MCF 10A (cell line): ENCODE measurements at regions not wholly inside any gene's neighbourhood (a gene's known extent, or its start where the extent isn't known, plus 50 kb on each side); places are given as distances from the start of the nearest gene placed in this dataset.
A peak's percentile ranks its signal among the peaks of the same experiment; 100 is the strongest.

Source experiments
- BruUV-seq: library from RNA; stranded (reverse); fragments of 400-500 nt; replicated peaks from 2 replicates; lab custom pipeline; 2021; lab: Mats Ljungman, UMichigan
- CTCF ChIA-PET: fragments of 300-600 bp; sonication (Branson Sonifier 250); formaldehyde crosslinking; extraction: SDS; loops from one replicate; lab custom pipeline; 2021; ENCODE audit warnings: antibody characterized with exemption, inconsistent platforms; lab: Yijun Ruan, JAX
- POLR2A ChIA-PET: fragments of 300-600, 350-650 bp; sonication (Branson Sonifier 250); formaldehyde crosslinking; extraction: SDS; loops from one replicate; lab custom pipeline; 2020; ENCODE audit warnings: antibody characterized with exemption, inconsistent platforms; lab: Yijun Ruan, JAX
- DNase-seq: peaks from one replicate; pipeline ENCODE4 v3.0.0-alpha.2; 2018; ENCODE audit not compliant: unreplicated experiment
- H3K27ac Mint-ChIP-seq: one replicate; pipeline ENCODE4 v1.8.0; 2022; ENCODE audit warnings: mild to moderate bottlenecking, low read depth, mixed read lengths; ENCODE audit not compliant: unreplicated experiment
- H3K27me3 Mint-ChIP-seq: one replicate; pipeline ENCODE4 v1.8.0; 2022; ENCODE audit warnings: mixed read lengths; ENCODE audit not compliant: insufficient read depth, unreplicated experiment
- H3K36me3 Mint-ChIP-seq: one replicate; pipeline ENCODE4 v1.8.0; 2022; ENCODE audit warnings: mild to moderate bottlenecking, moderate library complexity, mixed read lengths; ENCODE audit not compliant: insufficient read depth, unreplicated experiment
- H3K4me1 Mint-ChIP-seq: one replicate; pipeline ENCODE4 v1.8.0; 2022; ENCODE audit warnings: mixed read lengths; ENCODE audit not compliant: insufficient read depth, unreplicated experiment
- H3K4me3 Mint-ChIP-seq: one replicate; pipeline ENCODE4 v1.8.0; 2022; ENCODE audit warnings: mild to moderate bottlenecking, moderate library complexity, mixed read lengths; ENCODE audit not compliant: unreplicated experiment
- H3K9me3 Mint-ChIP-seq: one replicate; pipeline ENCODE4 v1.8.0; 2022; ENCODE audit warnings: mixed read lengths; ENCODE audit not compliant: unreplicated experiment
- intact Hi-C: fragments of 100-400 bp; cut with micrococcal nuclease; formaldehyde crosslinking; loops from 2 replicates; pipeline ENCODE4 v1.14.1; 2022
- TF ChIP-seq, protein P1 (sequence below): fragments of 200-600 bp; IDR thresholded peaks from one replicate; pipeline ENCODE4 v1.8.0; 2022; ENCODE audit warnings: antibody characterized with exemption, mild to moderate bottlenecking; ENCODE audit not compliant: unreplicated experiment

DNA sequence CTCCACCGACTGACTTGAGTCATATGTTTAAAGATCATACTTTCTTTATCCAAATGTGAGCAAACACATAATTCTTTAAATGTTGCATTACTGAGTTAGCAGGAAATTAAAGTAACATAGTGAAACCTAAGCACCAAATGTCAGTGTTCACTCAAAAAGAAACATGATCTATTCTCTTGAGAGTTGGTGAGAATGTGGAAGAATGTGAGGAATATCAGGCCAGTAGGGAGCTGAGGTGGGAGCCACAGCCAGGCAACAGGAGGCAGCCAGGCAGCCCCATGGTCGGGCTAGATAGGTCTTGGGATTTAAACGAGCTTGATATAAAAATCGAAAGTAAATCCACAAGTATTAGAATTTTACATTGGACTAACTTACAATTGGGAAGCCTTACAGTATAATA is 198.1 kb upstream of the SH3BP4 start:
- no peak overlapping the region for H3K27ac Mint-ChIP-seq
- no TSS peak for BruUV-seq

DNA sequence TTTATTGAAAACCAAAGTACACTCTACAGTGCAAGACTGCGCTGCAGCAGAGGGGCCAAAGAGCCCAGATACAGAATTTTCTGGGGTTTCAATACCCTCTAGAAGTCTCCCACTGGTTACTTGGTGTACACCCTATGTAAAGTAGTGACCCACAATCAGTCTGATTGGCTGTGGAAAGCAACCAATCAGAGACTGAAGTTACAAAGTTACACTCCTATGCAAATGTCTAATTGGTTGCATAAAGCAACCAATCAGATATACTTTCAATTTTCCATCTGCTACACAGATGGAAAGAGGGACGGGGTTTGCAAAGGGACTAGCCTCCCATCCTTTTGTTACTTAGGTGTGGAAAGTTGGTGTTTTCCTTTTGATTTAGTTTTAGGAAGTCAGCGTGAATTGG is 198.9 kb upstream of the SH3BP4 start:
- POLR2A ChIA-PET: no interaction called here

More for the DNA sequence above, 198.1 kb upstream of the SH3BP4 start:
- ChIA-PET CTCF (no interaction called here), POLR2A (no interaction called here)
- Mint-ChIP-seq H3K4me3 (no peak overlapping the region), H3K4me1 (no peaks in the 10 kb centered on the region), H3K27me3 (no peaks in the 10 kb centered on the region), H3K36me3 (no peaks in the 10 kb centered on the region), H3K9me3 (no peaks in the 10 kb centered on the region)
- TF ChIP-seq, protein P1, sequence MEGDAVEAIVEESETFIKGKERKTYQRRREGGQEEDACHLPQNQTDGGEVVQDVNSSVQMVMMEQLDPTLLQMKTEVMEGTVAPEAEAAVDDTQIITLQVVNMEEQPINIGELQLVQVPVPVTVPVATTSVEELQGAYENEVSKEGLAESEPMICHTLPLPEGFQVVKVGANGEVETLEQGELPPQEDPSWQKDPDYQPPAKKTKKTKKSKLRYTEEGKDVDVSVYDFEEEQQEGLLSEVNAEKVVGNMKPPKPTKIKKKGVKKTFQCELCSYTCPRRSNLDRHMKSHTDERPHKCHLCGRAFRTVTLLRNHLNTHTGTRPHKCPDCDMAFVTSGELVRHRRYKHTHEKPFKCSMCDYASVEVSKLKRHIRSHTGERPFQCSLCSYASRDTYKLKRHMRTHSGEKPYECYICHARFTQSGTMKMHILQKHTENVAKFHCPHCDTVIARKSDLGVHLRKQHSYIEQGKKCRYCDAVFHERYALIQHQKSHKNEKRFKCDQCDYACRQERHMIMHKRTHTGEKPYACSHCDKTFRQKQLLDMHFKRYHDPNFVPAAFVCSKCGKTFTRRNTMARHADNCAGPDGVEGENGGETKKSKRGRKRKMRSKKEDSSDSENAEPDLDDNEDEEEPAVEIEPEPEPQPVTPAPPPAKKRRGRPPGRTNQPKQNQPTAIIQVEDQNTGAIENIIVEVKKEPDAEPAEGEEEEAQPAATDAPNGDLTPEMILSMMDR: no peak
- intact Hi-C loops: no loop called here
- DNase-seq: no peak

DNA sequence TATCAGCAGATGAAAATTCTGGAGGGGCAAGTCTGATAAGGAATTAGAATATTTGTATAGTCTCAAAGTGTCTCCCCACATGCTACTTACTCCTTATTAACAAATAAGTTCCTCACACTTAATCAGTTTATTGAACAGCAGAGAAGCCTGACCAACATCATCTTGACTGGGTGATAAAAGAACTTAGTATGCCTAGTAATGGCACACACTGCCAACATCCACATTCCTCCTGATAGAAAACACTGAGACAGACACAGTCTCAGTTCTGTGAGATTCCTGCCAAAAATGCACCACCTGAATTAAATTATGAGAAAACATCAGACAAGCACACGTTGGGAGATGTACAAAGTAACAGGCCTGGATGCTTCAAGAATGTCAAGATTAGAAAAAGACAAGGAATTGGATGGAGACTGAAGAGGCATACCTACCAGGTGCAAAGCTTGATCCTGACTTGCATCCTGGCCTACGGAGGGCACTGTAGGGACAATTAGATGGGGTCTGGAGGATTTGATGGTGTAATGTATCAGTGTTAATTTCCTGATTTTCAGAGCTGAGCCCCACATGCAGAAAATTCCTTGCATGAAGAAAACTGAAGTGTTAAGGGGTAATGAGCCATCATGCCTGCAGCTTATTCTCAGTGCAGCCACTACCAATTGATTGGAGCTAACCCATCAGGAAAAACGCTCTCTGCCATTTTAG is 200.4 kb upstream of the SH3BP4 start:
- intact Hi-C loops: no loop called here
- no peak overlapping the region for H3K27ac Mint-ChIP-seq
- H3K27me3 Mint-ChIP-seq: no peaks in the 10 kb centered on the region
- H3K36me3 Mint-ChIP-seq: no peaks in the 10 kb centered on the region
- TF ChIP-seq, protein P1: no peak
- DNase-seq: peak; percentile 21
- no peaks in the 10 kb centered on the region for H3K4me1 Mint-ChIP-seq
- CTCF ChIA-PET: interaction anchor here (0.7 kb wide), 1 partner anchor 364 kb away, joined by 3 read pairs; no protein-coding TSS in a partner anchor
- no peak overlapping the region for H3K4me3 Mint-ChIP-seq
- BruUV-seq: no TSS peak
- POLR2A ChIA-PET: interaction anchor here (0.7 kb wide), 1 partner anchor 10 kb away, joined by 3 read pairs; no protein-coding TSS in a partner anchor
- no peaks in the 10 kb centered on the region for H3K9me3 Mint-ChIP-seq

More for the DNA sequence above, 198.9 kb upstream of the SH3BP4 start:
- no peaks in the 10 kb centered on the region for H3K9me3 Mint-ChIP-seq
- DNase-seq: no peak
- H3K4me3 Mint-ChIP-seq: no peak overlapping the region
- H3K4me1 Mint-ChIP-seq: no peaks in the 10 kb centered on the region
- H3K27ac Mint-ChIP-seq: no peak overlapping the region
- no TSS peak for BruUV-seq
- CTCF ChIA-PET: no interaction called here
- no peaks in the 10 kb centered on the region for H3K36me3 Mint-ChIP-seq
- TF ChIP-seq, protein P1: no peak
- intact Hi-C loops: no loop called here
- H3K27me3 Mint-ChIP-seq: no peaks in the 10 kb centered on the region

DNA sequence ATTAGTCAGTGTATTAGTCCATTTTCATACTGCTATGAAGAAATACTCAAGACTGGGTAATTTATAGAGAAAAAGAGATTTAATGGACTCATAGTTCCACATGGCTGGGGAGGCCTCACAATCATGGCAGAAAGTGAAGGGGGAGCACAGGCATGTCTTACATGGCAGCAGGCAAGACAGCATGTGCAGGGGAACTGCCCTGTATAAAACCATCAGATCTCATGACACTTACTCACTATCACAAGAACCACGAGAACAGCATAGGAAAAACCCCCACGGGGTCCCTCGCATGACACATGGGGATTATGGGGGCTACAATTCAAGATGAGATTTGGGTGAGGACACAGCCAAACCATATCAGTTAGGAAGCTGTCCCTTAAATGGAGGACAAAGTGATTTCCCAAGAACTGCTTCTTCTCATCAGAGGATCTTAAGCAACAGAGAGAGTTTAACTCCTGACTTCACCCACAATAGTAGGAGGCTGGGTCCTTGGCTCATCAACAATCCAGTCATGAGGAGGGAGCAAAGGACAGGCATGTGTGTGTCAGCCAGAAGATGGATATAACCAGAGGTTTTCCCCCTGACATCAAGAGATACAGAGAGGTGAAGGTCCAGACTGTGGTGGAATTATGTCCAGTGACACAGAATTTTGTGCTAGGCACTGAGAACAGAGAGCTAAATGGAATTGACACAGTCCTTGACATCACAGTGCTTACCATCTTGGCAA is 203.8 kb upstream of the SH3BP4 start:
- no peak for DNase-seq
- TF ChIP-seq, protein P1: no peak
- BruUV-seq: no TSS peak
- no peaks in the 10 kb centered on the region for H3K27me3 Mint-ChIP-seq
- H3K36me3 Mint-ChIP-seq: no peaks in the 10 kb centered on the region
- ChIA-PET POLR2A (no interaction called here), CTCF (no interaction called here)
- H3K4me1 Mint-ChIP-seq: no peaks in the 10 kb centered on the region
- no peak overlapping the region for H3K4me3 Mint-ChIP-seq
- intact Hi-C loops: no loop called here
- H3K9me3 Mint-ChIP-seq: no peaks in the 10 kb centered on the region
- no peak overlapping the region for H3K27ac Mint-ChIP-seq
